ENCODE measurements at regions not wholly inside any gene's neighbourhood (a gene's known extent, or its start where the extent isn't known, plus 50 kb on each side); places are given as distances from the start of the nearest gene placed in this dataset.

DNA sequence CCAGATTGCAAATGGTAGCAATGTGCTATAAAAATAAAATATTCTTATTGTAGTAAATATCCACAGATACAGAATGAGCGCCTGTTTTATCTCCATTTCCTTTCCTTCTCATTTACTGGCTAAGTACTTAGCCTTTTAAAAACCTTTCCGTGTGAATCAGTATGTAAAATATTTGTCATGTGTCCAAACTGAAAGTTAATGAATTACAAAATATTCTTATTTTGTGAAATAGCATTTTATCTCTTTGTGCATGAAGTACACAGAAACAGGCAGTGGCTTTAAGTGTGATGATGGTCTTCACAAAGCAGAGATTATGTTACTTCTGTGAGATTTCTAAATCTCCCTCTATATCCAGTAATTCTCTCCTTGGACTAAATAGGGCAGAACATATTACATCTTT lies 56.7 kb upstream of the KIAA1217 start:
- TF ChIP-seq, protein P1, sequence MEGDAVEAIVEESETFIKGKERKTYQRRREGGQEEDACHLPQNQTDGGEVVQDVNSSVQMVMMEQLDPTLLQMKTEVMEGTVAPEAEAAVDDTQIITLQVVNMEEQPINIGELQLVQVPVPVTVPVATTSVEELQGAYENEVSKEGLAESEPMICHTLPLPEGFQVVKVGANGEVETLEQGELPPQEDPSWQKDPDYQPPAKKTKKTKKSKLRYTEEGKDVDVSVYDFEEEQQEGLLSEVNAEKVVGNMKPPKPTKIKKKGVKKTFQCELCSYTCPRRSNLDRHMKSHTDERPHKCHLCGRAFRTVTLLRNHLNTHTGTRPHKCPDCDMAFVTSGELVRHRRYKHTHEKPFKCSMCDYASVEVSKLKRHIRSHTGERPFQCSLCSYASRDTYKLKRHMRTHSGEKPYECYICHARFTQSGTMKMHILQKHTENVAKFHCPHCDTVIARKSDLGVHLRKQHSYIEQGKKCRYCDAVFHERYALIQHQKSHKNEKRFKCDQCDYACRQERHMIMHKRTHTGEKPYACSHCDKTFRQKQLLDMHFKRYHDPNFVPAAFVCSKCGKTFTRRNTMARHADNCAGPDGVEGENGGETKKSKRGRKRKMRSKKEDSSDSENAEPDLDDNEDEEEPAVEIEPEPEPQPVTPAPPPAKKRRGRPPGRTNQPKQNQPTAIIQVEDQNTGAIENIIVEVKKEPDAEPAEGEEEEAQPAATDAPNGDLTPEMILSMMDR (IDR thresholded peaks at IDR 0.05) = no peak
- TF ChIP-seq POLR2A (IDR thresholded peaks at IDR 0.05) = no peak

Data from Peyer's patch (tissue), 4 donors.